GM21723 (cell line): ENCODE measurements at regions not wholly inside any gene's neighbourhood (a gene's known extent, or its start where the extent isn't known, plus 50 kb on each side); places are given as distances from the start of the nearest gene placed in this dataset.

Source experiments
- ATAC-seq: cut with Tn5 transposase; IDR thresholded peaks from one replicate; pipeline ENCODE4 v1.9.1; 2021; ENCODE audit warnings: mild to moderate bottlenecking, moderate library complexity; ENCODE audit not compliant: unreplicated experiment

DNA sequence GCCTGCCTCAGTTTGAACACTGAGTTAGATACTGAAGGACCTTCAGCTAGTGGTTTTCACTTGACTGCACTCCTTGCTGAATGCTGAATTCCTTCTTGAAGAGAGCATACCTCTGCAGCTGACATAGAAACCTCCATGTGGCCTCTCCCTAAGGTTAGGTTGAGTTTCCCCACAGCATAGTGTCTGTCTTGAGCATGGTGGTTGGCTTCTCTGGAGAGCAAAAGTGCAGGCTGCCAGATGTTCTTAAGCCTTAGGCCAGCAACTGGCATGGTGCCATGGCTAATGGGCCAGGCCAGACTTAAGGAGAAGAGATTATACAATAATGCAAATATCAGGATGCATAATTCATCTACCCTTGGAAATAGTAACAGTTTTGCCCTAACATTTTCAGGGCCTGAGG lies 545.6 kb upstream of the ZNF385D start:
- ATAC-seq, result no peak

DNA sequence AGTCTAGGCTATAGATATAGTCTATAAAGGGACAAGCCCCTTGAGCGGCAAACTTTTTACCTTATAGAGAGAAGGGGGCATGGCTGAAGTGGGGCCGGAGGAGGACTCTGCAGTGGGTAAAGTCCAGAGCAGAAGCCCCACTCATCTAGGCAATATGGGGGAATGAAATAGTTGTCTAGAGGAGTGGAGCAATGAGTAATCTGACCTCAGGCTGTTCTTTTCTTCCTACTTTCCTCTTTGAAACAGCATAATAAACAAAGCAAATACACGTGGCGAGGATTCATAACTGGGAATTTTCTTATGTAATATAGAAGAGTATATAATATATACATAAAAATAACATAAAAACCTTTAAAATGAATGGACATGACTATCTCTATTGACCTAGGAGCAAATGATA lies 546.4 kb upstream of the ZNF385D start:
- ATAC-seq, result no peak

DNA sequence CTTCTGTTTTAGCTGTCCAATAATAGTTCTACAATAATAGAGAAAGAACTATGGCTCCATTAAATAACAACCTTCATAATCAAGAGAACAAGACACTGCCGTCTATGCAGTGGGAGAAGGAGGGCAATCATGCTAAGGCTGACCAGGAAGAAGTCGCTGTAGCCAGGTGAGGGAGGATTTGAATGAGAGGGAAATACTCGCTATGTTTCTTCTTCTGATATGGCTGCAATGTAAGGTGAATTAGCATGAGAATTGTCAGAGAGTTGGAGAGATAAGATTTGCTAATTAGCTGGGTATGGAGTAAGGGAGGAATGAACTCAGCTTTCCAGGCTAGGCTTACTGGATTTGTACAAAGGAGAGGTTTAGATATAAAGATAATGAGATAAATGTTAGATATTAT lies 555.4 kb upstream of the ZNF385D start:
- ATAC-seq, result no peak

DNA sequence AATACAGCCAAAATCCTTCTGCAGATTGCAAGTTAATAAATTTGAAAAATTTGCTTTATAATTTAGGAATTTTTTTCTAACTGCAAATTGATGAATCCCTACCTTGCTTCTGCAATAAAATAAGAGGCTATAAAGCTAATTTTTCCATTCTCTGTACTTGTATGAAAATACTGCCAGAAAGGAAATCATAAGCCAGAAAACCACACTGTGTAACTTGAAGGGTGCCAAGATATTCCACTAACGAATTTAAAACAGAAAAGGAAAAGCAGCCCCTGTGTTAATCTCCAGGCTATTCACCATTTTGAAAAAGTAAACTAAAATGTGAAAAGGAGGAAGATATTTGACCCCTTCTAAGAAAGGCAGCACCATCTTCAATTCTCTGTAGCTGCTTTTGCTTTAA lies 557.9 kb upstream of the ZNF385D start:
- no peak for ATAC-seq

DNA sequence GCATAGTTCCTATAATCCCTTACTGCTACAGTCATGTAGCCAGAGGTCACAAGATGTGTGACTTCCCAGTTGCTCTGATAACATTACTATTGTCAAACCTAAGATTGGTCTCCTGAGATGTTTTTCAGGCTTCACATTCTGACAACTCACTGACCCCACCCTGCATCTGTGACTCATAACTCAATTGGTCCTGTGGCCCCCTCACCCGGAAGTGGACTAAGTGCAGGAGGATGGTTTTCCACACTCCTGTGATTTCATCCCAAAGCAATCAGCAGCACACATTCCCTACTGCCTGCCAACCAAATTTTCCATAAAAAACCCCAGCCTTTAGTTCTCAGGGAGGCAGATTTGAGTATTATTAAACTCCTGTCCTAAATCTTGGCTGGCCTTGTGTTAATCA lies 564.9 kb upstream of the ZNF385D start:
- no peak for ATAC-seq

DNA sequence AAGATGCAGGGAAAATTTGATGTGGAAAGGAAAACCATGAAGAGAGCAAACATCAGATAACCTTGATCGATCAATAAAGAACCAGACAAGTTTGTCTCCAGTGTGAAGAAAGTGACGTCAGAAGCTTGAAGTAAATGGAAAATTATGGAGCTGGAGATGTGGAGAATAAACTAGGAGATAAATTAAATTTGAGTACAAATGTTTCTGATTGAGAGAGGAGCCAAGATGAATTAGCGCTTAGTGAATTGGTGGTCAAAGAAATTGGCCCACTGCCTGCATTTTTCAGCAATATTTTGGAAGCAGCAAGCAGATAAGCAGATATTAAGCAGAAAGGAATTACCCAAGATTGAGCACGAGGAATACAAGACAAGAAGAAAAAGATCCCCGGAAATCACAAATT lies 567.3 kb upstream of the ZNF385D start:
- no peak for ATAC-seq

DNA sequence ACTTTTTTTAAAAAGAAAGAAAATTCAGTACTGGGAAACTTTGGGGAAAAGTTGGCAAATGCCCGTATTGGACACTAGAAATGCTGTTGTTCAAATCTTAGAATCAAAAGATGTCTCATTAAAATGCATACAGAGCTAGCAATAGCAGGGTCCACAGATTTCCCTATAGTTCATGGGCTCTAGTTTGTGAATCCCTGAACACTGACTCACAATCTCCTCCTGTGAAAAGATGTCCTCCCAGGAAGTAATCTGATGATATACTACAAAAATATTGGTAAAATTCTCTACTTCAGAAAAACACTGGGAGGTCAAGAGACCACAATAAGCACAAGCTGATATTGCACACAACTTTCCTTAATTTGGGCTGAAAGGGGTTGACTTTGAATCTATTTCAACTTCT lies 568.4 kb upstream of the ZNF385D start:
- no peak for ATAC-seq

DNA sequence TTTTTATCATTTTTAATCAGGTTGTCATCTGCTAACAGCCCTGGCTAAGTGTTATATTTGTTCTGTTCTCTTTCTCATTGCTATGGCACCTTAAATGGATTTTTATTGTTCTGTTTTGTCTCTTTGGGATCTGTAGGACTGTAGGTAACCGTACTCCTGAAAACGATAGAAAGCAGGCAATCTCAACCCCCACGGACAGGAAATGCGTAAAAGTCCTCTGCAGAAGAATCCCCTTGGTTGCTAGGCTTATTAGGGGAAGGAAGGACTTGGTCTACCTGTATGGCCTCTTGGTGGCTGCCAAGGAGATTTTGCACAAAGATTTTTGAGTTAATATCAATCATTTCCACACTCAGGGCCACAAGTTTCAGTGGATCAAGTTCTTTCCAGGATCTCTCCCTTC lies 571.9 kb upstream of the ZNF385D start:
- no peak for ATAC-seq

DNA sequence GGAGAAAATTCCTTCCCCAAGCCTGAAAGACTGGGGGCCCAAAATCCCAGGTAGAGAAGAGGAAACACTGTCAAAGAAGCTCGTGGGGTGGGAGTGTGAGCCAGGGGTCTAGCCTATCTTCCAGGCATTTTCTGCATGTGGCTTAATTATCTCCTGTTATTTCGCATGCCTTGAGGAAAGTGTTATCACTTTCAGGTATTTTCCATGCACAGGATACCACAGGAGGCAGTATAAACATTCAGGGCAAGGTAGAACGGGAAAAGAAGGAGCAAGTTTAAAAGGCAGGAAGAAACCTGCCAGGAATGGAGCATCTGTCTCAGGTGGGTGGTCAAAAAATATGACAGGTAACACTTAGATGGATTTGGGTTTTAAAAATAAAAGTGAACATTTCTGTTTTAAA lies 575.3 kb upstream of the ZNF385D start:
- ATAC-seq, result no peak

DNA sequence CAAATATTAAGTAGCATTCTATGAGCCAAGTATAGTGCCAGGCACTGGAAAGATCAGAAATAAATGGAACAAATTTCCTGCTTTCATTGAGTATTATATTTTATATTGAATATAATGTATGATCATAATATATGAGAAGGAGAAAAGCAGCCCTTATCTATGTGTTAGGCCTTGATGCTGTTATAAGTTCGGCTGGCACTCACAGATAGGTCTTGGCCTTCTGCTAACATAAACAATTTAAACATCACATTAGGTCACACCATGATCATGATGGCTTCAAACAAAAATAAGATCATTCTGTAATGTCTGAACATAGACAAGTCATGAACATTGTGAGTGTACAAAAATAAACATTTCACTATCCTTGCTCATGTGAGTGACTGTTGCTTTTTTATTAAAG lies 584.0 kb upstream of the ZNF385D start:
- ATAC-seq, result no peak

DNA sequence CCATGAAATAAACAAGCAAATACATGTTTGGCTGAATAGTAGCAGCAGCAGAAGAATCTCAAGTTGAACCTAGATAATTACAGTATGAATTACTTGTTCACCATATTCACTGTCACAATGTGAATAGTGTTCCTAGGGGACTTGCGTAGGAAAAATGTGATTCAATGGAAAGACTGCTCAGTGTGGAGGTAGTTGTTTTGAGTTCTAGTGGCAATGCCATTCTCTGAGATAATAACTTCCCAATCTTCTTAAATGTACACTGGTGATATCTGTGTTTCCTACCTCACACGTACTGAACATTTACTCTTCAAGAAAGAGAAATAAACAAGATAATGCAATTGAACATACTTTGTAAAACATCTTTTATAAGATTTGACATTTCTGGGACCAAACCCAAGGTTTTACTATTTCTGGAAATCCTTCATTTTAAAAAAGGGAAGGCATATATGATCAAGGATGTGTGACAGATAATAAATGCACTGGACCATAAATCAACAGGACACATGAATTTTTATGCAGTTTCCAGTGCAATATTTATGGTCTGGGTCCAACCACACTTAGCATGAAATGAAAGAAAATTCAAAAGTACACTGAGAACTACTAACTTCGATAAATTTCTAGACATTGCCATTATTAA lies 598.3 kb upstream of the ZNF385D start:
- no peak for ATAC-seq

DNA sequence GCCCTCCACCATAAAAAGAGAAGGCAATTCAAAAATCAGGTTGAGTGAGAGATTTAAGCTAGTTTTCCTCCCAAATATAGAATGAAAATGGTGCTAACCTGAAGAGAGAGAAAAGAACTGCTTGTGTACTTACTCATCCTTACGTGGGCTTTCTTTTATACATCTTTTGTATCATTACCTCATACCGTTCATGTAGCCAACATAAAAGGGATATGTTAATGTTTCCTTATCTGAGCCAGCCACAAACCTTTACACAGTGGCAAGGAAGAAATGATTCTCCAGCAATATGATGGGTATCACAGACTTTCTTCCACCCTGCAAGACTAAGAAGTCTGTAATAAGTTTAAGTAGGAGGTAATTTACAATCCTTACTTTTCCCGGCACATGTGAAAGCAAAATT lies 600.8 kb upstream of the ZNF385D start:
- no peak for ATAC-seq

DNA sequence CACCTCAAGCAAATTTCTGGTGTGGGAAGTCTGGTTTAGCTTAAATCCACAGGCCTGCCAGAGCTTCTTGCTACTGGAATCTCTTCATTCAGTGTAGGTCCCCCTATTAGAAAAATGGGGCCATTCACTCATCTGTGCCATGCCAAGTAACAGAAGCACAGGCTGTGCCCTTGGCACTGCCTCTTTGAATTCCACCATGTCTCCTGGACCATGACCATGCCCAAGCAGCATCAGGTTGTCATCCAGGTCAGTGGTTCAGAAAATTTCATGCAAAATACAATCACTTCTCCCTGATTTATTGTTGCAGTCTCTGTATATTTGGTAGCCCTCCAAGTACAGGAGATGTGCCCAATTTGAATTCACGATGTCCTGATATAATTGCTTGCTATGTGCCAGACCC lies 602.1 kb upstream of the ZNF385D start:
- no peak for ATAC-seq

DNA sequence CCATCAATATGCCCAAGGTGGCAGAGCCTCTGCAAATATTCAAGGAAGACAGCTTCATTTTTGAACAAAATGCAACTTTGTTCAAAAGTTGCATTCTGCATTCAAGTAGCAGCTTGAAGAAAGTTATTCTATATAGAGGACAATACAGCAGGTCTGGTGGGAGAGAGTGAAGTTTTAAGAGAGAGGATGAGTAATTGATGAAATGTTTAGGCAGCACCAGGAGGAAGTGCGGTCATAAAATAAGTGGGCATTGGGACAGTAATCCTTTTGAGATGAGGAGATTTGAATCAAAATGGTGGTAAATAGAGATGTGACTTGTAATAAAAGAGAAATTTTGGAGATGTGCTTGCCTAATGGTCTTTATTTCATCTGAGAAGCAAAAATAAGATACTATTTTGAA lies 607.3 kb upstream of the ZNF385D start:
- no peak for ATAC-seq

DNA sequence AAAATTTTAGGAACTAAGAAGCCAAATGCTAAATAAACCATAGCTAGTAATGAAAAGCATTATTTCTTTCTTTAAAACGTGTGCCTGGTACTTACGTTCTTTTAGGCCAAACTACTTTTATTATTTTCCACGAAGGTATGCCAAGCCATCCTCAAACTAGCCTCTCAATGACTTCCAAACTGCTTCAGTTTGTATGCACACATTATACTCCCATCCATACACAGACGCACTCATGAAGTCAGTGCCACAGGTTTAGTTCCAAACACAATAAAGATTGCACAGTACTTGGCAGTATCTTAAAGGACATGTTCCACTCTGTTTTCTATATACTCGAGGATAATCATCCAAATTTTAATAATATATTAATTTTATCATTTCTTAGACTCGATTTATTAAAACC lies 609.2 kb upstream of the ZNF385D start:
- ATAC-seq, result no peak

DNA sequence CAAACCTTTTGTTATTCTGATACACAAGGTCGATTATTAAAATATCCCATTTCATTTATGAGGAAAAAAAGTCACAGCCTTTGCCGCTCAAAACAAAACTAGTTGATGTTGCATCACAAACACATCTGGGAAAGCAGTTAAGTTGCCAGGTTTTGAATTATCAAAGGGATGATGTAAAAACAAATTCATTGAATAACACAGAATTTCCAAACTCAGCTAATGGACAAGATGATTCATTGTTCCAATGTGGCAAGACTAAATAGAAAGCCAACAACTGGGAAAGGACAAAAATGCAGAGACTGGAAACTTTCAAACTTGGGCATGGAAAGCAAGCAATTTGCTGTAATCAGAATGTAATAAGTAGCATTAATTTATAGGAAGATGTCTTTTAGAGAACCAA lies 610.0 kb upstream of the ZNF385D start:
- no peak for ATAC-seq

DNA sequence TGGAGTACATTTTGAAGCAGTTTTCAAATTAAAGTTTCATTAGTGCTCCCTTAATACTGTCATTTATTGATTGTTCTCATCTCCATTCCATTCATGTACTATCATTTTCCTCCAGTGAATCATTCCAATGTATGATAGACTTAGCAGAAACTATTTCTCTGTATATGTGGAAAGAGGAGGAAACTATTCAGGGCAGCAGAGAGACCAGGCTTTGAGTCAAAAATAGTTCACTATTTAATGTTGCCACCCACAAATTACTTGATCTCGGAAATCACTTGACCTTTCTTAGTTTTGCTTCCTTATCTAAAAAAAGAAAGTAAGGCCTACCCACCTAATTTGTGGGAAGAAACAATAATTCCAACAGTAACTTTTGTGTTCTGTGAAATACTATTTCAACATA lies 610.5 kb upstream of the ZNF385D start:
- no peak for ATAC-seq

DNA sequence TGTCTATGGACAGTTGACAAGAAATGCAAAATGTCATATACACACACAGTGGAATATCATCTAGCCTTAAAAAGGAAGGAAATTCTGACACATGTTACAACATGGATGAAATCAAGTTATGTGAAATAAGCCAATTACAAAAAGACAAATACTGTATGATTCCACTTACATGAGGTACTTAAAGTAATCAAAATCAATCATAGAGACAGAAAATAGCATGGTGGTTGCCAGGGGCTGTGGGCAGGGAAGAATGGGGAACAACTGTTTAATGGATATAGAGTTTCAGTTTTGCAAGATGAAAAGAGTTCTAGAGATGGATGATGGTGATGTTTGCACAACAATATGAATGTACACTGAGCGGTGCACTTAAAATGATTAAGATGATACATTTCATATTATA lies 613.8 kb upstream of the ZNF385D start:
- ATAC-seq, result no peak

DNA sequence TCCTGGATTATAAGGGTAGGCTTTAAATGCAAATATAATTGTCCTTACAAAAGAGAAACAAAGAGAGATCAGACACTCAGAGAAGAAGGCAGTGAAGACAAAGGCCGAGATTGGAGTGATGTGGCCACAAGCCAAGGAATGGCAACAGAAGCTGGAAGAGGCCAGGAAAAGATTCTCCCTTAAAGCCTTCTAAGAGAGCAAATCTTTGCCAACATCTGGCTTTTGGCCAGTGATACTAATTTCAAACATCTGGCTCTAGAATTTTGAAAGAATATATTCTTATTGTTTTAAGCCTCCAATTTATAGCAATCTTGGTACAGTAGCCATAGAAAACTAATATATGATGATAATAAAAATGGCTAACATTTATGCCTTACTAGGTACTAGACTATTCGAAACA lies 615.8 kb upstream of the ZNF385D start:
- no peak for ATAC-seq

DNA sequence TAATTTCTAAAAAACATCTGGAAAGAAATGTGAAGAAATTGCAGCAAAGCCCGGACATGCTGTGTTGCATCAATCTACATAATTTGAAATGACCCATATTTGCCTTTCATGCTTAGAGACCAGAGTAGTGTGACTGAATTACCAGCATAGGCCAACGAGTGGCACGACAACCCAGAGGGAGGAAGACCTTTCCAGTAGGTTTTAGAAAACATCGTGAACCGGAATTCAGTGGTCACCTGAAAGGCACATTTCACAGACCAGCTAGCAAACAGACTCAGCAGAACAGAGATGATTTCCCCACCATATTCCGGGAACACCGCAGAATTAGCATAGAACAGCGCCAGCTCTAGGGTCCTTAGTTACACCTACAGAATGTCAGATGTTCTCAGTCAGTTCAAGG lies 620.0 kb upstream of the ZNF385D start:
- ATAC-seq, result no peak

DNA sequence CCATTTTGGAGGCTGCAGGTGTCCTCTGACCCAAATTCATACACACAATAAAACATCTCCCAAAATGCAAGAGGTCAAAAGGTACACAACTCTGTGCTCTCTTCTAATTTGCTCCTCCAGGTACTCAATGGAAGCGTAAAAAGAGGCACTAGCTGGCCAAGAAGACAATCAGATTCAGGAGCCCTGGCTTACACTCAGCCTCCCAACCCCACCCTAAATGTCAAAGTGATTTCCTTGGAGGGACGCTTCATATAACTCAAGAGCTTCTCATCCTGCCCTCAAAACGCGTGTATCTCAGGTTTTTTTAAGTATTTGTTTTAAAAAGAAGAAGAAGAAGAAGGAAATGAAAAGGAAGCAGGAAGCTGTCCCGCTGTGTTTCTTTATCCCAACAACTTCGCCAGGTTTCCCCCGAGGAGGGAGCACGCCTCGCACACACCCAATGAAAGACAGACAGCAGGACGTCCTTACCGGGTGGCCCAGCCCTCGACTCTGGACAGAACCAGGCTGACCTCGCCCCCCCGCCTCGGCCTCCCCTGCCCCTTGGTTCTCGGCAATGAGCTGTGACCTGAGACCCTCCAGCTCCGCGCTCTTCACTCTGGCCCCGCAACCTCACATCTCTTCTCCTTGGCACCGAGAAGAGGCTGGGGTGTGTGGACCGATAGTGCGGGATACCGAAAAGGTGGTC lies 620.7 kb upstream of the ZNF385D start:
- no peak for ATAC-seq

DNA sequence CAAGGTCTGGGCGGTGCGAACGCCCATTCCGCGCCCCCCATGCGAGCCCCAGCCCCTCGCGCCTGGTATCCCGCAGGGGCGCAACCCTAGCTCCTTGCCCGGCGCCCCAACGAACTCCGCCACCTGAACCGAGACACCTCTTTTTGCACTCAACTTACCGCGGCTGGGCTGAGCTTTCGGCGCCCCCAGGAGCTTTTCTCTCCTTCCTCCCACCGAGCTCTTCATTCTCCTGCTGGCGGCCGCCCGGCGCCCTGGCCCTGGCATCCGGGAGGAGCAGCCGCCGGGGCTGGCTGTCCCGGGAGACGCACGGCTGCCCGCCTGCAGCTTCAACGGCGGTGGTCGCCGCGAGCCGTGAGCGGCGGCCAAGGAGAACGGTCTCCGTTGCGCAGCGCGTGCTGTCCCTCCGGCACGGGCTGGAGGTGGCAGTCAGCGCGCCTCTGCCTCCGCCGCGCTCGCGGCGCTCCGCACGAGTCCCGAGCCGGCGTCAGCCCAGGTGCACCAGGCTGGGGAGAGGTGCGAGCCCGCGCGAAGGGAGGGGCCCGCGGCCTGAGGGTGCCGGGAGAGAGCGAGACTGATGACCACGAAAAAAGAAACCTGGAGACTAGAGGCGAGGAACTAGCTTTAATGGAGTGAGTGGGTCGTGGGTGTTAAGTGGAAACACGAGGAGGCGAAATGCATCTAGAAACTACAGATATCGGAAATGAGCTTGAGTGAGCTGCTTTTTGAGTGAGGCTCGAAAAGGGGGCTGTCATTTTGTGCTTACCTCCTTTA lies 621.5 kb upstream of the ZNF385D start:
- no peak for ATAC-seq
